Tibial artery (tissue), 4 donors: ENCODE measurements at regions not wholly inside any gene's neighbourhood (a gene's known extent, or its start where the extent isn't known, plus 50 kb on each side); places are given as distances from the start of the nearest gene placed in this dataset.

Source experiments
- DNase-seq, 2 donors: peaks; one replicate each; pipeline ENCODE4 v3.0.0-alpha.2; 2019
- H3K27ac ChIP-seq, 2 donors: fragments of 200-600 bp; sonication (generic) in 1 of 2; 1 replicate in 1 of 2; 2 replicates in 1 of 2; pipeline ENCODE4 v1.5.1; 2018 to 2019; ENCODE audit warnings: mild to moderate bottlenecking in 1 of 2
- H3K27me3 ChIP-seq, 2 donors: fragments of 200-600 bp; sonication (generic) in 1 of 2; one replicate each; pipeline versions ENCODE4 v1.5.1 to v1.6.0; 2016 to 2019
- H3K36me3 ChIP-seq, 3 donors: fragments of 200-600 bp; sonication (generic) in 2 of 3; one replicate each; pipeline ENCODE4 v1.5.1; 2016 to 2019; ENCODE audit warnings: mild to moderate bottlenecking in 2 of 3
- H3K4me1 ChIP-seq, 4 donors: fragments of 200-600 bp; sonication (generic) in 2 of 4; 1 replicate in 3 of 4; 2 replicates in 1 of 4; pipeline ENCODE4 v1.5.1; 2016 to 2019
- H3K4me3 ChIP-seq, 2 donors: fragments of 200-600 bp; sonication (generic) in 1 of 2; 1 replicate in 1 of 2; 2 replicates in 1 of 2; pipeline ENCODE4 v1.5.1; 2018 to 2019; ENCODE audit warnings: mild to moderate bottlenecking in 2 of 2
- H3K9me3 ChIP-seq, 3 donors: fragments of 200-600 bp; sonication (generic) in 1 of 3; one replicate each; pipeline ENCODE4 v1.5.1; 2016 to 2019
- intact Hi-C: fragments of 100-400 bp; cut with DNase I; formaldehyde crosslinking; loops from one replicate; pipeline ENCODE4 v1.15.0; 2023; ENCODE audit warnings: low total_unique reads
- TF ChIP-seq, protein P1 (sequence below), 2 experiments: fragments of 200-600 bp in 1 of 2; fragments of 450-650 bp in 1 of 2; IDR thresholded peaks; one replicate each; pipeline ENCODE4 v1.5.1; 2017 to 2019; ENCODE audit warnings: antibody characterized with exemption in 2 of 2, mild to moderate bottlenecking in 1 of 2, moderate library complexity in 1 of 2

DNA sequence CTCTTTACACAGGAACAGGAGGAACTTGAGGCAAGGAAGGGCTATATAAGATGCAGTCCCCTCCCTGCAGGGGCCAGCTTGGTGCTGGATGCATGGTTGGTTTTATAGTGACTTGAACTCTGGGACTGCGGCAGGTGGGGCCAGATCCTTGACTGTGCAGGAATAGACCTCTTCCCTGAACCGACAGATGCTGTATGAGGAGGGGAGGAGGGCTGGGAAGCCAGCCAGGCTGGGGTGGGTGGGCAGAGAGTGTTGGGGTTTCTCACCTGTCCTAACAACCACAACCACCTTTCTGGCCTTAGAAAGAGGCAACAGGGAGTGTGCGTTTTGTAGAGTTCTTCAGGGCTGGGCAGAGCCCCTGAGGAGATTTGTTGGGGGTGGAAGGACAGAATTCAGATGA is 798.1 kb downstream of the KCNJ18 start:
- Histone ChIP-seq H3K36me3 (no peaks in the 10 kb centered on the region), H3K9me3 (peaks cover 3 to 16% (median 5%) of the 10 kb centered on the region in 3 donors), H3K27me3 (no peaks in the 10 kb centered on the region), H3K4me3 (no peak overlapping the region), H3K4me1 (no peaks in the 10 kb centered on the region), H3K27ac (no peak overlapping the region)
- DNase-seq = no peak
- TF ChIP-seq, protein P1, sequence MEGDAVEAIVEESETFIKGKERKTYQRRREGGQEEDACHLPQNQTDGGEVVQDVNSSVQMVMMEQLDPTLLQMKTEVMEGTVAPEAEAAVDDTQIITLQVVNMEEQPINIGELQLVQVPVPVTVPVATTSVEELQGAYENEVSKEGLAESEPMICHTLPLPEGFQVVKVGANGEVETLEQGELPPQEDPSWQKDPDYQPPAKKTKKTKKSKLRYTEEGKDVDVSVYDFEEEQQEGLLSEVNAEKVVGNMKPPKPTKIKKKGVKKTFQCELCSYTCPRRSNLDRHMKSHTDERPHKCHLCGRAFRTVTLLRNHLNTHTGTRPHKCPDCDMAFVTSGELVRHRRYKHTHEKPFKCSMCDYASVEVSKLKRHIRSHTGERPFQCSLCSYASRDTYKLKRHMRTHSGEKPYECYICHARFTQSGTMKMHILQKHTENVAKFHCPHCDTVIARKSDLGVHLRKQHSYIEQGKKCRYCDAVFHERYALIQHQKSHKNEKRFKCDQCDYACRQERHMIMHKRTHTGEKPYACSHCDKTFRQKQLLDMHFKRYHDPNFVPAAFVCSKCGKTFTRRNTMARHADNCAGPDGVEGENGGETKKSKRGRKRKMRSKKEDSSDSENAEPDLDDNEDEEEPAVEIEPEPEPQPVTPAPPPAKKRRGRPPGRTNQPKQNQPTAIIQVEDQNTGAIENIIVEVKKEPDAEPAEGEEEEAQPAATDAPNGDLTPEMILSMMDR (IDR thresholded peaks at IDR 0.05) = no peak
- intact Hi-C loops = no loop called here

DNA sequence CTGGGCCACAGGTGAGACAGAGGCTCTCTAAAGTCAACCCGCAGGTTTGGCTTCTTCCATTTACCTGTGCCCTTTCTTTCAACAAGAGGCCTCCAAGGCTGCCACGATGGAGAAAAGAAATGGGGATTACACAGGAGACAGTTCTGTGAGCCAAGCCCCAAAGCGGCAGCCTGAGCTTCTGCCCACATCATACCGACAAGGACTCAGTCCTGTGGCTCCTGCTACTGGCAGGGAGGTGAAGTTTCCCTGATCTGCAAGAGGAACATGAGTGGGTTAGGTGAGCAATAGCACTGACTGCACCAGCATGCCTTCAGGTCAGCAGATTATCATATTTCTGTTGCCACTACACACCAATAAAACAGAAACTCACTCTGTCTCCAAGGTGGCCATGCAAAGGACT is 800.0 kb downstream of the KCNJ18 start:
- Histone ChIP-seq H3K4me3 (no peak overlapping the region), H3K36me3 (no peaks in the 10 kb centered on the region), H3K9me3 (peaks cover 0 to 8% (median 3%) of the 10 kb centered on the region in 3 donors), H3K27ac (no peak overlapping the region), H3K27me3 (no peaks in the 10 kb centered on the region), H3K4me1 (no peaks in the 10 kb centered on the region)
- TF ChIP-seq, protein P1 (IDR thresholded peaks at IDR 0.05) = no peak
- intact Hi-C loops = no loop called here
- DNase-seq = no peak

DNA sequence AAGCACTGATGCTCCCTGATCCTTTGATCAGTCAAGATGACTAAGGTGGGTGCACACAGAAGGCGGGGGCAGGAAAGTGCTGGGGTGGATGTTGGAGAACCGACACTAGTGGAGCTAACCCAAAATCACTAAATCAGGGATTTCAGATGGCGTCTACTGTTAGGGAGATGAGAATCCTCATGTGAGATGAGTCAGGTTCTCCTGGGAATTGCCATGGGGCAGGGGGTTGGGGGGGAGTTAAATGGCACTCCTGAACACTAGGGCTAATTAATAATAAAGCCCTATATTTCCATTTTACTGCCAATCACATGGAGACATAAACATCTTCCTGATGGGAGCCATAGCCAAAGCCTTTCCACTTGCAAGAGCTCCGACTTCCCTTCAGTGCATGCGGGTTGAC is 804.1 kb downstream of the KCNJ18 start:
- H3K27ac ChIP-seq = no peak overlapping the region
- H3K4me1 ChIP-seq = no peaks in the 10 kb centered on the region
- H3K4me3 ChIP-seq = no peak overlapping the region
- DNase-seq = no peak
- TF ChIP-seq, protein P1 (IDR thresholded peaks at IDR 0.05) = no peak
- no peaks in the 10 kb centered on the region for H3K9me3 ChIP-seq
- H3K27me3 ChIP-seq = no peaks in the 10 kb centered on the region
- H3K36me3 ChIP-seq = no peaks in the 10 kb centered on the region
- intact Hi-C loops = no loop called here

DNA sequence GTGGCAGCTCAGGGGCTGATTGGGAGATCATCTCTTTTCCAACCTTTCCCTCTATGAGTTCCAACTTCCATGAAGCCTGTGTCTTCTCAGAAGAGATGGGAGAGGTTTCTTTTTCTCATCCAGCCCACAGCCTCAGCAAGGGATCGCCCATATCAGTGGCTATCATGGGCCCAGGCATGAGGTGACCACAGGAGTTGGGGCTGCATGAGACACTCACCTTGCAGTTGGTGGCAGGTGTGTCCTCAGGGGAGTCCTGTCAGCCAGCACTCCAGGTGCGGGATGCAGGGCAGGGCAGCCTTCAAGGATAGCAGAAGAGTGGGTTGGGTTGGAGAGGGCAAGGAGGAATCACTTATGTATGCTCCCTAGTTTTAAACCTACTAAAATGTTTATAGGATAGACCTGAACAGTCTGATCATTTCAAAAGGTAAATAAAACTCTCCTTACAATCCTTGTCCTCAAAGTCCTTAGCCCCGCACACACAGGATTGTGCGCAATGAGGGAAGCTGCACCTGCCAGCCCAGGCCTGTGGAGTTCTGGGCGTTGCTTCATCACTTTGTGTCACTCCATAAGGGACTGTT is 811.1 kb downstream of the KCNJ18 start:
- TF ChIP-seq, protein P1 (IDR thresholded peaks at IDR 0.05) = no peak
- Histone ChIP-seq H3K36me3 (no peaks in the 10 kb centered on the region), H3K4me1 (no peaks in the 10 kb centered on the region), H3K4me3 (no peak overlapping the region), H3K27ac (no peak overlapping the region), H3K27me3 (no peaks in the 10 kb centered on the region), H3K9me3 (peaks cover 0 to 4% (median 0%) of the 10 kb centered on the region in 3 donors)
- intact Hi-C loops = no loop called here
- DNase-seq = no peak

DNA sequence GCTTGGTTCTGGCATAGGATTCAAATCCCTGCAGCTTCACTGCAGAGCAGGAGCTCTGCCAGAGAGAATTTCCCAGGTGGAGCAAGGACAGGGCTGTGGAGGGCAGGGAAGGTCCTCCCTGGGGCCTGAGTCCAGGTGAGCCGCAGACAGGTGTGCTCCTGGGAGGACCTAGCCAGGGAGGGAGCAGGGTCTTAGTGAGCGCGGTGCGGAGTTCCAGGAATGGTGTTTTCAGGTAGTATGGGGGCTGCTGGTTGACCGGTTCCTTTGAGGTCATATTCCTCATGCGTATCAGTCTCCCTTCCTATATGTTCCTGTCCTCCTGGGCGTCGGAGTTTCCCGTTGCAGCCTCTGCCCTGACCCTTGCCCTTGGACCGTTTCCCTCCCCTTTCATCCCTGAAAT is 813.3 kb downstream of the KCNJ18 start:
- Histone ChIP-seq H3K27ac (no peak overlapping the region), H3K9me3 (peaks cover 0 to 4% (median 0%) of the 10 kb centered on the region in 3 donors), H3K4me1 (no peaks in the 10 kb centered on the region), H3K27me3 (no peaks in the 10 kb centered on the region), H3K36me3 (no peaks in the 10 kb centered on the region), H3K4me3 (no peak overlapping the region)
- intact Hi-C loops = no loop called here
- DNase-seq = no peak
- TF ChIP-seq, protein P1 (IDR thresholded peaks at IDR 0.05) = no peak

DNA sequence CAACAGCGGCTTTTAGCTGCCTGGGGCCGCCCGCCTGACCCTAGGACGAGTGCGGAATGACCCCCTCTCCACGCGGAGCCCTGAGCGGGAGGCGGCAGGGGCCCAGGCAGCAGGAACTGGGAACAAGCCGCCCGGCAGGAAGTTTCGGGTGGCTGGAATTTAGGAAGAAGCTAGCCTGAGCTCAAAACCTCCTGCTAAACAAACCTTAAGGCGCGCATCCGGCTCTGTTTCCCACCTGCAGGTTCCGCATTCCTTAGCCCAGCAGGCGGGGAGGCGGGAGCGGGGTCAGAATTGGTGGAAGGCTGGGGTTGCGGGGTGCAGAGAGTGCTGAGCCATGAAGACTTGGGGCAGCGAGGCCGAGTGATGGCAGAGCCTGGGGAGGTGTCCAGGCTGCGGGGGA is 813.9 kb downstream of the KCNJ18 start:
- H3K27me3 ChIP-seq = no peaks in the 10 kb centered on the region
- no peaks in the 10 kb centered on the region for H3K4me1 ChIP-seq
- no peak for DNase-seq
- intact Hi-C loops = no loop called here
- no peak overlapping the region for H3K4me3 ChIP-seq
- H3K27ac ChIP-seq = no peak overlapping the region
- H3K36me3 ChIP-seq = no peaks in the 10 kb centered on the region
- peaks cover 0 to 4% (median 0%) of the 10 kb centered on the region in 3 donors for H3K9me3 ChIP-seq
- TF ChIP-seq, protein P1 (IDR thresholded peaks at IDR 0.05) = no peak
